Amniotic stem cell (primary cell): ENCODE measurements at regions not wholly inside any gene's neighbourhood (a gene's known extent, or its start where the extent isn't known, plus 50 kb on each side); places are given as distances from the start of the nearest gene placed in this dataset.
A peak's percentile ranks its signal among the peaks of the same experiment; 100 is the strongest.

Experiments used
- DNase-seq: peaks from one replicate; lab custom pipeline; 2025; lab: John Stamatoyannopoulos, UW

GRCh38 chr2:134770702-134771101 is 51.9 kb upstream of the TMEM163 start:
- DNase-seq, result no peak

GRCh38 chr2:134771313-134771801 is 52.6 kb upstream of the TMEM163 start:
- no peak for DNase-seq

- no peak for DNase-seq
Observed at GRCh38 chr2:134772493-134773169, 53.8 kb upstream of the TMEM163 start.

GRCh38 chr2:134773335-134773734 is 54.5 kb upstream of the TMEM163 start:
- no peak for DNase-seq

- no peak for DNase-seq
Observed at GRCh38 chr2:134773759-134774742, 55.3 kb upstream of the TMEM163 start.

- no peak for DNase-seq
Observed at GRCh38 chr2:134774786-134775641, 56.2 kb upstream of the TMEM163 start.

- no peak for DNase-seq
Observed at GRCh38 chr2:134776836-134777235, 58.0 kb upstream of the TMEM163 start.

- no peak for DNase-seq
Observed at GRCh38 chr2:134777593-134777992, 58.8 kb upstream of the TMEM163 start.

- DNase-seq, result no peak
Observed at GRCh38 chr2:134778372-134778771, 59.6 kb upstream of the TMEM163 start.

- no peak for DNase-seq
Observed at GRCh38 chr2:134780972-134781371, 57.4 kb upstream of the ACMSD start.

GRCh38 chr2:134782107-134782506 is 56.3 kb upstream of the ACMSD start:
- no peak for DNase-seq

- peak; percentile 2 for DNase-seq
Observed at GRCh38 chr2:134782792-134783191, 55.6 kb upstream of the ACMSD start.

GRCh38 chr2:134783912-134784311 is 54.5 kb upstream of the ACMSD start:
- DNase-seq, result no peak

- no peak for DNase-seq
Observed at GRCh38 chr2:134785659-134786430, 52.6 kb upstream of the ACMSD start.

- no peak for DNase-seq
Observed at GRCh38 chr2:134788417-134788816, 50.0 kb upstream of the ACMSD start.
